CMK (cell line): ENCODE measurements at regions not wholly inside any gene's neighbourhood (a gene's known extent, or its start where the extent isn't known, plus 50 kb on each side); places are given as distances from the start of the nearest gene placed in this dataset.

Experiments used
- DNase-seq: peaks from one replicate; pipeline ENCODE4 v3.0.0-alpha.2; 2010; ENCODE audit warnings: low read depth

DNA sequence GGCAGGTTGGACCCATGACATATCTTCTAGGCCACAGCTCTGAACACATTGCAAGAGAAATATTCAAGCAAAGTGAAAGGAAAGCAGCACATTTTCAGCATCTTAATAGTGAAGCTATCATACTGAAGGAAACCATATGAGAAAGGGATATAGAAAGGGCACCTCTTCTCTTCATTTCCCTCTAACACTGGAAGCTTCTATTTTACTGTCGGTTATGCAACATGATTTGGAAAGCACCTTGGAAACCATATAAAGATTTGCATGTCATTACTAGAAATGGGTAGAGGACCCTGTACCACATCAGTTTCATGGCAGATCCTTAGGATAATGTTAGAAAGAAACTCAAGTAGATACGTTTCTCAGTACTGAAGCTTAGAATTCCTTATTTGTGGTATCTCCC lies 70.5 kb upstream of the HMGN3 start:
- no peak for DNase-seq

DNA sequence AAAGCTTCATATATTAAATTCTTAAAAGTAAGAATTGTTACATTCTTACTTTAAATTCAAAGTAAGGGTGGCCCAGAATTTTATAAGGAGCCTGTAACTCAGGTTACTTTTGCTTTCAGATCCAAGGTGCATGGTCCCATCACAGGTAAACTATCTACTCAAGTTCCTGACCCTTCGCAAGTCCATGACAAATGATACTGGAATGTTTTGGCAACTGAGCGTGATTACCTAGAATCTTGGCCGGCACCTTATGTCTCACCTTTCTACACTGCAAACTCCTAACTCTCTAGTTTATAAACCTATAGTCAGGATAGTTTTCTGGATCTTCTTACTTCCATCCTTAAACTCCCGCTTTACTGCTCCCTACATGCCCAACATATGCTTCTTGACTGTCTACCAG lies 67.9 kb upstream of the HMGN3 start:
- DNase-seq, result no peak

DNA sequence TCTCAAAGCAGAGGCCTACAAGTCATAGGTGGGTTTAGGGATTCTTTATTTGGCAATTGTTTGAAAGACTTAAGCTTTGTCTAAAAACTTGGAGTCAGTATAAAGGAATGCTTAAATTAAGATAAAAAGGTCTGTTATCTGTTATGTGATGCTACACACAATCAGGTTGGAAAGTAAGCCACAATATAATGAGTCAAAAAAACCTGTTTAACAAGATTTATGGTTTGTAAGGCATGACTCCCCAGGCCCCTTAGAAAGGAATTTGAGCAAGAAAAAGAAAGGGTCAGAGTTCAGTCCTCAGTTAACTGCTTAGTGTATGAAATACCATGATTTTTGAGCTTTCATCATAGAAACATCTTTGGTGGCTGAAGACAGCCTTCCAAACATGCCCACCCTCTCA lies 66.8 kb upstream of the HMGN3 start:
- no peak for DNase-seq

DNA sequence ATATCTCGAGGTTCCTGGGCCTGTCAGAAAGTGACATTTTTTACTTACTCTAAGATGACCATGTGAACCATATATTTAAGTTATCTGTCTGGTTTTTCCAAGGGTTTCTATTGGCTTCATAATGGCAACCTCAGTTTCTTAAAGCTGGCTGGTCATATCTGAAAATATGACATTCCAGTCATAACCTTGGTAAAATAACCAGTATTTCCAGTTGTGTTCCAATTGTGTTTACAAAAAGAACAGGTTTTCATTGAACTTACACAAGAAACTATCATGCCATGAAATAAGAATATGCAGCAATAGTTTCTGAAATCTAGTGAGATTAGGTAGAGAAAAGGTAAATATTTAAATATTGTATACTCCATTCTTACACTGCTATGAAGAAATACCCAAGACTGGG lies 61.7 kb upstream of the HMGN3 start:
- no peak for DNase-seq
